GM13976 (cell line): ENCODE measurements at regions not wholly inside any gene's neighbourhood (a gene's known extent, or its start where the extent isn't known, plus 50 kb on each side); places are given as distances from the start of the nearest gene placed in this dataset.

Source experiments
- DNase-seq: peaks from one replicate; pipeline ENCODE4 v3.0.0; 2012; ENCODE audit warnings: low spot score
- CTCF ChIP-seq: IDR thresholded peaks from 2 replicates; pipeline ENCODE4 v1.5.1; 2012; ENCODE audit warnings: borderline replicate concordance, mild to moderate bottlenecking; ENCODE audit not compliant: insufficient read depth; ENCODE audit errors: extremely low read depth, missing control alignments, control extremely low read depth
- in situ Hi-C: fragments of 300-500 bp; cut with MboI; formaldehyde crosslinking; loops from one replicate; pipeline ENCODE4 v1.12.0; 2022; ENCODE audit warnings: low sequenced_read_pairs, mixed read lengths, inconsistent platforms; ENCODE audit not compliant: unreplicated experiment

DNA sequence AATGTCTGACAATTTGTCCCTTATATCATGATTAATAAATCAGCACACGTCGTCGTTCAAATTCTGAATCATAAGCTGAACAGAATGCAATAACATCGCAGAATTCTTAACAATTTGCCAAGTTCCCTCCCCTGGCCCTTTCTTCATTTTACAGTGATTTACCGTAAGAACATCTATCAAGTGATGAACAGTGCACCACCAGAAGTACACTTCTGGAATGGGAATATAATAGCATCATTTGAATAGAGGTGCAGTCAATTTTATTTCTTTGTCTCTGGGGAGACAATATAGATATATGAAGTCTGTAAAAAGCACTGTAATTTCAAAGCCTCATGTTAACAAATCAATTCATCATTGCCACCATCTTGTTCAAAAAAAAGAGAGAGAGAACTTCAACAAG lies 145.1 kb upstream of the SMLR1 start:
- in situ Hi-C loops, result loop anchor here (25.0 kb wide), 1 partner anchor 620 kb away; no protein-coding TSS in a partner anchor
- DNase-seq, result no peak
- TF ChIP-seq CTCF, result no peak

- in situ Hi-C loops, result loop anchor here (25.0 kb wide), 1 partner anchor 622 kb away; no protein-coding TSS in a partner anchor
- TF ChIP-seq CTCF, result no peak
- DNase-seq, result no peak
Observed at GRCh38 chr6:130683761-130684517, 143.3 kb upstream of the SMLR1 start.

GRCh38 chr6:130692659-130693058 lies 134.5 kb upstream of the SMLR1 start:
- in situ Hi-C loops, result loop anchor here (5.0 to 25.0 kb wide), 2 partner anchors 370 to 630 kb away; no protein-coding TSS in a partner anchor
- DNase-seq, result no peak
- no peak for TF ChIP-seq CTCF

- in situ Hi-C loops, result loop anchor here (5.0 to 25.0 kb wide), 2 partner anchors 372 to 632 kb away; no protein-coding TSS in a partner anchor
- DNase-seq, result no peak
- TF ChIP-seq CTCF, result no peak
Observed at GRCh38 chr6:130693944-130694343, 133.3 kb upstream of the SMLR1 start.

- in situ Hi-C loops, result loop anchor here (5.0 to 25.0 kb wide), 2 partner anchors 372 to 632 kb away; no protein-coding TSS in a partner anchor
- DNase-seq, result no peak
- no peak for TF ChIP-seq CTCF
Observed at GRCh38 chr6:130694606-130695005, 132.6 kb upstream of the SMLR1 start.

DNA sequence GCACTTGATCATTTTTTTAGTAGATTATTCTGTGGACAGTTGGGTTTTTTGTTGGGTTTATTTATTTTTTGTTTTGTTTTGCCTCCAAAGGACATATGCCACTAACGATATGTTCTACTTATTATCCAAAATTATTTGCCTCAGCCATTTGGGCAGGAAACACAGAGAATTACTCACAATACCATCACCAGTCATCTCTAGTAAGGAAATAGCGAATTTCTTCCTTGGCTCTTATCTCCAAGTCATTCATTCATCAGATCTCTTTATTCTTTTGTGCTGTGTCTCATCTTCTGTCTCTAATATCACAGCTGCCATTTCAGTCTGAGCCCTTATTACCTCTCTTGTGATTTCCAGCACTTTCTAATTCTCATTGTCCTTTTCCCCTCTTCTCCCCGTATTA lies 130.4 kb upstream of the SMLR1 start:
- in situ Hi-C loops, result loop anchor here (25.0 kb wide), 1 partner anchor 635 kb away; no protein-coding TSS in a partner anchor
- DNase-seq, result no peak
- TF ChIP-seq CTCF, result no peak
